Activated CD8-positive, alpha-beta T cell treated with anti-CD3 and anti-CD28 coated beads, Interleukin-2, amount 10 ng/mL, durations not matched to agents 7 days and 5 days (primary cell): ENCODE measurements at regions not wholly inside any gene's neighbourhood (a gene's known extent, or its start where the extent isn't known, plus 50 kb on each side); places are given as distances from the start of the nearest gene placed in this dataset.
"Not testable (repeated sequence)": the region's sequence is repeated elsewhere in the genome, so short reads cannot be mapped to it uniquely, and the experiment has no call there.

Experiments used
- ATAC-seq: fragments of 150-1000 bp; cut with Tn5 transposase; one replicate; pipeline ENCODE4 v1.10.0; 2021; ENCODE audit warnings: moderate library complexity
- CTCF ChIA-PET: fragments of 350-600 bp; sonication (Branson Sonifier 250); formaldehyde crosslinking; loops from one replicate; lab custom pipeline; 2021; ENCODE audit warnings: antibody characterized with exemption; lab: Charles Lee
- POLR2A ChIA-PET: fragments of 350-600 bp; sonication (Branson Sonifier 250); formaldehyde crosslinking; loops from one replicate; lab custom pipeline; 2021; ENCODE audit warnings: antibody characterized with exemption; lab: Charles Lee
- DNase-seq: peaks from one replicate; pipeline ENCODE4 v3.0.0-alpha.2; 2020
- H3K27ac Mint-ChIP-seq: one replicate; pipeline ENCODE4 v1.8.0; 2021; ENCODE audit warnings: mild to moderate bottlenecking, mixed read lengths
- H3K27me3 Mint-ChIP-seq: one replicate; pipeline ENCODE4 v1.8.0; 2021; ENCODE audit warnings: low read depth, mixed read lengths
- H3K36me3 Mint-ChIP-seq: one replicate; pipeline ENCODE4 v1.8.0; 2021; ENCODE audit warnings: low read depth, mixed read lengths
- H3K4me1 Mint-ChIP-seq: one replicate; pipeline ENCODE4 v1.8.0; 2021; ENCODE audit warnings: low read depth, mixed read lengths
- H3K4me3 Mint-ChIP-seq: one replicate; pipeline ENCODE4 v1.8.0; 2021; ENCODE audit warnings: mild to moderate bottlenecking, mixed read lengths
- H3K9me3 Mint-ChIP-seq: one replicate; pipeline ENCODE4 v1.8.0; 2022; ENCODE audit warnings: mixed read lengths; ENCODE audit not compliant: insufficient read depth

DNA sequence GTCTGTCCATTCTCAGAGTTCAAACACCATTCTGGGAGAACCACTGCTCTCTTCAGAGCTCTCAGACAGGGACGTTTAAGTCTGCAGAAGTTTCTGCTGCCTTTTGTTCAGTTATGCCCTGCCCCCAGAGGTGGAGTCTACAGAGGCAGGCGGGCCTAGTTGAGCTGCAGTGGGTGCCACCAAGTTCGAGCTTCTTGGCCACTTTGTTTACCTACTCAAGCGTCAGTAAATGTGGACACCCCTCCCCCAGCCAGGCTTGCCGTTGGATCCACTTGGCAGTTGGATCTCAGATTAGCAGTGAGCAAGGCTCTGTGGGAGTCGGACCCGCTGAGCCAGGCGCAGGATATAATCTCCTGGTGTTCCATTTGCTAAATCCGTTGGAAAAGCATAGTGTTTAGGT lies 601.5 kb downstream of the PKHD1 start:
- ATAC-seq, H3K4me1 Mint-ChIP-seq, H3K4me3 Mint-ChIP-seq, H3K36me3 Mint-ChIP-seq, H3K9me3 Mint-ChIP-seq, H3K27ac Mint-ChIP-seq, POLR2A ChIA-PET, DNase-seq, CTCF ChIA-PET, H3K27me3 Mint-ChIP-seq: not testable (repeated sequence)

DNA sequence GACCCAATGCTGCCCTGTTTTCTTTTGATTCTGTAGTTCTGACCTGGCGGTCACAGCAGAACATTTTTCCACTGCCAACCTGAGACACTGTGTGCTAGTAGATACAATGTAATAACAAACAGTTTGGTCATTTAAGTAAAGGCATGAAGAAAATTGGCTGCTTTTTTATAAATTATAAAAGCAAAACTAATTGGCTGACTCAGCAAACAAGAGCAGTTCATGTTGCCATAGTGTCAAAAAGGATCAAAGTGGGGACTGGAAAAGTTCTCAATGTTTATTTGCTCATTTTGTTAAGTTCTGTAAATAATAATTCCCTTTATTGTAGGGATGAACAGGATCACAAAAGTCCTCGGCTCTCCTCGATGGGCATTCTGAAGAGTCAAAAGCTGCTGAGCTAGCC lies 599.5 kb downstream of the PKHD1 start:
- peaks cover 6% of the 10 kb centered on the region for H3K9me3 Mint-ChIP-seq
- no peaks in the 10 kb centered on the region for H3K36me3 Mint-ChIP-seq
- ChIA-PET POLR2A (no interaction called here), CTCF (no interaction called here)
- no peaks in the 10 kb centered on the region for H3K4me1 Mint-ChIP-seq
- DNase-seq (no peak), ATAC-seq (no peak)
- H3K27me3 Mint-ChIP-seq: no peaks in the 10 kb centered on the region
- H3K4me3 Mint-ChIP-seq: no peak overlapping the region
- no peak overlapping the region for H3K27ac Mint-ChIP-seq

DNA sequence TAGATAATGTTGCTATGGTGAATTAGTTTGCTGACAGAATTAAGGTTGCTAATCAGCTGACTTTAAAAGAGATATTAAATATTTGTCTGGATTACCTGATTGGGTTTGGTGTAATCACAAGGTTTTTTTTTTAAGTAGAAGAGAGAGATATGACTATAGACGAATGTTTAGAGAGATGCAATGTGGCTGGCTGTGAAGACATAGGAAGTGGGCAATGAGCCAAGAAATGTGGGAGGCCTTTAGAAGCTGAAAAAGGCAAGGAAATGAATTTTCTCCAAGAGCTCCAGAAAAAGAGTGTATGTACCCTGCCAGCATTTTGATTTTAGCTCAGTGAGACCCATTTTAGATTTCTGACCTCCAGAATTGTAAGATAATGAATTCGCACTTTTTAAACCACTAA lies 598.3 kb downstream of the PKHD1 start:
- Mint-ChIP-seq H3K27me3 (no peaks in the 10 kb centered on the region), H3K4me1 (no peaks in the 10 kb centered on the region), H3K4me3 (no peak overlapping the region), H3K9me3 (peaks cover 7% of the 10 kb centered on the region), H3K36me3 (no peaks in the 10 kb centered on the region), H3K27ac (no peak overlapping the region)
- DNase-seq (no peak), ATAC-seq (no peak)
- CTCF ChIA-PET: no interaction called here
- POLR2A ChIA-PET: no interaction called here

DNA sequence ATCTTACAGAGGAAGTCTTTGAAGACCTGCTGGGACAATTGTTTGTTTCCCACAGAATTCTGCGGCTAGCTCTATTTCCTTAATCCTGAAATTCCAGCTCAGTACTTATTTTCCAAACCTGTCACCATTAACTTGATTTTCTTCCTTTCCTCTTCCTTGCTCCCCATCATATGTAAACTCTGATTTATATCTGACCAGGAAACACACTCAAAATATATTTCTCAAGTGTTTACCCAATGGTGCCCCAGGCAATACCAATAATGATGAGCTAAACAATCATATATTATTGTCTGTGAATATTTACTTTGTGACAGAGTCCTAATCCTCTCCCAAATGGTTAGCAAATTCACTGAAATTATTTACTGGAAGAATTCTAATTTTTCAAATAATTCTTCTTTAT lies 597.3 kb downstream of the PKHD1 start:
- no peak overlapping the region for H3K27ac Mint-ChIP-seq
- H3K4me3 Mint-ChIP-seq: no peak overlapping the region
- no peaks in the 10 kb centered on the region for H3K4me1 Mint-ChIP-seq
- ChIA-PET POLR2A (no interaction called here), CTCF (no interaction called here)
- H3K36me3 Mint-ChIP-seq: no peaks in the 10 kb centered on the region
- no peaks in the 10 kb centered on the region for H3K27me3 Mint-ChIP-seq
- ATAC-seq (no peak), DNase-seq (no peak)
- peaks cover 7% of the 10 kb centered on the region for H3K9me3 Mint-ChIP-seq

DNA sequence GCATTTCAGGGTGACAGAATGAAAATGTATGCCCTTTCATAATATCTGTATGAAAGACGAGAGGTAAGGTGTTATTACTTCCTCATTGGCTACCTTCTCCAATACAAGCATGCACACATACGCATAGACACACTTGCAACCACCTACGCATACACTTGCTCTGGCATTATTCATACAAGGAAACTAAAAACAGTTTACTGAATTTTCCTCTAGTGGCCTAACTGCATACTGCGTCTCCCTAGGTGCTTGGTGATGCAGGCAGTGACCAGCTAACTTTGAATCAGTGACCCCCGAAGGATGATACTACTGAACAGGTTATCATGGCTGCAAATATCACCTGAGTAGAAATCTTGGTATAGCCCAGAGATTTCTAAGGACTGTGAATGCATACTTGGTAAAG lies 593.1 kb downstream of the PKHD1 start:
- no peak overlapping the region for H3K27ac Mint-ChIP-seq
- no peaks in the 10 kb centered on the region for H3K27me3 Mint-ChIP-seq
- ATAC-seq (no peak), DNase-seq (no peak)
- H3K9me3 Mint-ChIP-seq: peaks cover 4% of the 10 kb centered on the region
- H3K4me1 Mint-ChIP-seq: no peaks in the 10 kb centered on the region
- ChIA-PET CTCF (no interaction called here), POLR2A (no interaction called here)
- H3K36me3 Mint-ChIP-seq: no peaks in the 10 kb centered on the region
- H3K4me3 Mint-ChIP-seq: no peak overlapping the region

DNA sequence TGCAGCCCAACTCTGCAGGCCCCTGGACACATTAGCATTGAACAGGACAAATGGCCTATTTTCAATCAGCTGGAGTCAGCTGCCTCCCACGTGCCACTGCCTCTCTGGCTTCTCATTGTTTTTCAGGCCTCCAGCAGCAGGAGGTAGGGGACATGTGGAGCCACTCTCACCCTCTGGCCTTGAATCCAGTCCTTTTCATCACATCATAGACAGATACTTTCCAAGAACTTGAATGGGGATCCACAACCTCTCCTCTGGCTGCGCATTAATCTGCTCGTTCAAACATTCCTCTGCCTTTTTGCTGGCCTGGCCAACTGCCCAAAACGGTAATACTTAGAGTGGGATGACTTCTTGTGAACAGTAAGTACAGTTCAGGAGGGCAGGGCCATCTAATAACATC lies 592.3 kb downstream of the PKHD1 start:
- ChIA-PET CTCF (no interaction called here), POLR2A (no interaction called here)
- Mint-ChIP-seq H3K27me3 (no peaks in the 10 kb centered on the region), H3K27ac (no peak overlapping the region), H3K4me3 (no peak overlapping the region), H3K36me3 (no peaks in the 10 kb centered on the region), H3K4me1 (no peaks in the 10 kb centered on the region), H3K9me3 (peaks cover 4% of the 10 kb centered on the region)
- DNase-seq (no peak), ATAC-seq (no peak)

DNA sequence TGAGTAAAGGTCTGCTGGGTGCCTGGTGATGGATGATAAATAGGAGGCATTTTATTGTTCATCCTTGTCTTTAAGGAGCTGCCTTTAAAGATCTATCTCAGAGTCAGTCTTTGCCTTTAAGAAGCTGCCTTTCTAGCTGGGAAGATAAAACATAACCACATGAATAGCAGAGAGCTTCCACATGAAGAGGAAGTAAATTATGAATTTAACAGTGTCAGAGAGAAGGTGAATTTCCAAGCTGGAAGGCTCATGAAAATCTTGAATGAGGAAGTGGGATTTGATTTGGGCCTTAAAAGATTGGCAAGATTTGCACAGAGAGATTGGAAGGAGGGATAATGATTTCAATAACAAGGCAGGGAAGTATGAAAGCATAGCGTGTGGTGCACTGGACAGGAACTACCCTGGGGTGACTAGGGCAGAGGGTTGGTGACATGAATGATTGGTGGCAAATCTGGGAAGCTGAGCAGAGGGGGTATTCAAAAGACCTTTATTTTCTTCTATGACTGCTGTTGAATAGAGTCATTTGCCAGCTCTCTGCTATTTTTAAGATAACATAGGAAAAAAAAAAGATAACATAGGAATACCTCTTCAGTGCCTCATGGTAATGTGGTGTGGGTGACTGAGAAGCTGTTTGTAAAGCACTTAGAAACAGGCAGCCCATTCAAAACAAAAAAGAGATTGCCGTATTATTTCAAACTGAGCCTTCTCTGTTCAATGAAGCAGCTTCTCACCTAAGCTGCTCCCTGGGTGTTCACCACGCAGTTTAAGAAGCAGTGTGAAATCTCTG lies 591.6 kb downstream of the PKHD1 start:
- no peaks in the 10 kb centered on the region for H3K4me1 Mint-ChIP-seq
- H3K27me3 Mint-ChIP-seq: no peaks in the 10 kb centered on the region
- DNase-seq (no peak), ATAC-seq (no peak)
- H3K9me3 Mint-ChIP-seq: peaks cover 4% of the 10 kb centered on the region
- H3K36me3 Mint-ChIP-seq: no peaks in the 10 kb centered on the region
- ChIA-PET POLR2A (no interaction called here), CTCF (no interaction called here)
- no peak overlapping the region for H3K4me3 Mint-ChIP-seq
- H3K27ac Mint-ChIP-seq: no peak overlapping the region

DNA sequence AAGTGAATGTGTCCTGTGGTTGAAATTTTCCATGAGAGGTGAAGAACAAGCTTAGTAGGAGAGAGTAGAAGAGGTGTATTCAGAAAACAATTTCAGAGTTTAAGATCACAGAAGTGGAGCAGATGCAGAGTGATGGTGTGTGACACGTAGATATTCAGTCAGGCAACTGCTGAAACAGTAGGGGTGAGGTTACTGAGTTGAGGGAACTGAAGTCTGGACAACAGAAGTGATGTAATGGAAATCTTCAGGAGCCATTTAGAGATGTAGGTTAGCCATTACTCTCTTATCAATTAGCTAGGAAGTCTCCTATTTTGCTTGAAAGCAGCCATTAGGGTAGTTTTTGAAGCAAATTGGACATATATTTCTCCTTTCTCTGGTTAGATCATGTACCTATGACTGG lies 584.4 kb downstream of the PKHD1 start:
- Mint-ChIP-seq H3K4me3 (no peak overlapping the region), H3K27ac (no peak overlapping the region), H3K36me3 (no peaks in the 10 kb centered on the region), H3K9me3 (no peaks in the 10 kb centered on the region), H3K27me3 (no peaks in the 10 kb centered on the region), H3K4me1 (no peaks in the 10 kb centered on the region)
- ChIA-PET CTCF (no interaction called here), POLR2A (no interaction called here)
- no peak for ATAC-seq
- DNase-seq: no peak

DNA sequence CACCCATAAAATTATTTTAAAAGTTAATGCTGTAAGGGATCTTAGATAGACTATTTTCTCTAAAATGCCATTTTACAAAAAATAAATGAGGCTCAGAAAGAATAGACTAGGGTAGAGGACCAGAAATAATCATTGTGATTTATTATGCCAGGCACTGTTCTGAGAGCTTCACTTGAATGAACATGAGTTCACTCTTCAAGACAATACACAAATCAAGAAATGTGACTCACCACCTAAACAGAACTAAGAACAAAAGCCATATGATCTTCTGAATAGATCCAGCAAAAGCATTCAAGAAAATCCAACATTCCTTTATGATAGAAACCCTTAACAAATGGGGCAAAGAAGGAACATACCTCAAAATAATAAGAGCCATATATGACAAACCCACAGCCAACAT lies 582.0 kb downstream of the PKHD1 start:
- no peaks in the 10 kb centered on the region for H3K9me3 Mint-ChIP-seq
- ChIA-PET POLR2A (no interaction called here), CTCF (no interaction called here)
- H3K27ac Mint-ChIP-seq: no peak overlapping the region
- no peaks in the 10 kb centered on the region for H3K4me1 Mint-ChIP-seq
- no peak for DNase-seq
- no peaks in the 10 kb centered on the region for H3K36me3 Mint-ChIP-seq
- no peak overlapping the region for H3K4me3 Mint-ChIP-seq
- H3K27me3 Mint-ChIP-seq: no peaks in the 10 kb centered on the region
- ATAC-seq: no peak

DNA sequence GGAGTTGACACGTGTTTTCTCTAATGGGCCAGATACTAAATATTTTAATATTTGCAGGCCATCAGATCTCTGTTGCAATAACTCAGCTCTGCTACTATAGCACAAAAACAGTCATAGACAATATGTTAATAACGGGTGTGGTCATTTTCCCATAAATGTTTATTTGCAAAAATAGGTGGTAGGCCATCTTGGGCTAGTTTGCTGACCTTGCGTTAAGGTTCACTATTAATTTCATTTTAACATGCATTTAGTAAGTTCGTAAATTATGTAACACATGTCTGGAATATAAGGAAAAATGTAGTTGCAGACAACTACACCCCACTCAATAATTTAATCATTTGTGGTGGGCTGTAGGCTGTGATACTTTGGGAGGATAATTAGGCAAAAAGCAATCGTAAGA lies 577.8 kb downstream of the PKHD1 start:
- ATAC-seq (no peak), DNase-seq (no peak)
- H3K4me1 Mint-ChIP-seq: no peaks in the 10 kb centered on the region
- CTCF ChIA-PET: no interaction called here
- no peak overlapping the region for H3K27ac Mint-ChIP-seq
- no peaks in the 10 kb centered on the region for H3K9me3 Mint-ChIP-seq
- H3K36me3 Mint-ChIP-seq: no peaks in the 10 kb centered on the region
- POLR2A ChIA-PET: no interaction called here
- no peak overlapping the region for H3K4me3 Mint-ChIP-seq
- H3K27me3 Mint-ChIP-seq: no peaks in the 10 kb centered on the region

DNA sequence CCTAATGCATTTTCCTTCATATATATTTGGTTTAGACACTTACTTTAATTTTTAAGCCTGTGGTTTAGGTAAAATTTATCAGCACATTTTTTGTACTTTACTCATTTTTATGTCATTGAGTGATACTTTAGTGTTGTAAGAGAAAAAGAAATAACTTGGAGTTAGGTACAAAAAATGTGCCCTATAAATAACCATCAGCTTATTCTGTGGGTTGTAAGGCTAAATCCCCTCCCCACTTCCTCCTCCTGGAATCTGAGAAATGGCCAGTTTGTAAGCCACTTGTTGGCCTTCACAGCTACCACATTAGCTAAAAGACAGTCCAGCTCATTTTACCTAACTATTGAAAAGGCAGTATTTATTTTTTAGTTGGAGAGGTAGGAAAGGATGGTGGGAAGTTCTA lies 576.3 kb downstream of the PKHD1 start:
- no peaks in the 10 kb centered on the region for H3K36me3 Mint-ChIP-seq
- ChIA-PET POLR2A (no interaction called here), CTCF (no interaction called here)
- H3K9me3 Mint-ChIP-seq: no peaks in the 10 kb centered on the region
- DNase-seq (no peak), ATAC-seq (no peak)
- H3K27me3 Mint-ChIP-seq: no peaks in the 10 kb centered on the region
- no peak overlapping the region for H3K27ac Mint-ChIP-seq
- H3K4me3 Mint-ChIP-seq: no peak overlapping the region
- H3K4me1 Mint-ChIP-seq: no peaks in the 10 kb centered on the region

DNA sequence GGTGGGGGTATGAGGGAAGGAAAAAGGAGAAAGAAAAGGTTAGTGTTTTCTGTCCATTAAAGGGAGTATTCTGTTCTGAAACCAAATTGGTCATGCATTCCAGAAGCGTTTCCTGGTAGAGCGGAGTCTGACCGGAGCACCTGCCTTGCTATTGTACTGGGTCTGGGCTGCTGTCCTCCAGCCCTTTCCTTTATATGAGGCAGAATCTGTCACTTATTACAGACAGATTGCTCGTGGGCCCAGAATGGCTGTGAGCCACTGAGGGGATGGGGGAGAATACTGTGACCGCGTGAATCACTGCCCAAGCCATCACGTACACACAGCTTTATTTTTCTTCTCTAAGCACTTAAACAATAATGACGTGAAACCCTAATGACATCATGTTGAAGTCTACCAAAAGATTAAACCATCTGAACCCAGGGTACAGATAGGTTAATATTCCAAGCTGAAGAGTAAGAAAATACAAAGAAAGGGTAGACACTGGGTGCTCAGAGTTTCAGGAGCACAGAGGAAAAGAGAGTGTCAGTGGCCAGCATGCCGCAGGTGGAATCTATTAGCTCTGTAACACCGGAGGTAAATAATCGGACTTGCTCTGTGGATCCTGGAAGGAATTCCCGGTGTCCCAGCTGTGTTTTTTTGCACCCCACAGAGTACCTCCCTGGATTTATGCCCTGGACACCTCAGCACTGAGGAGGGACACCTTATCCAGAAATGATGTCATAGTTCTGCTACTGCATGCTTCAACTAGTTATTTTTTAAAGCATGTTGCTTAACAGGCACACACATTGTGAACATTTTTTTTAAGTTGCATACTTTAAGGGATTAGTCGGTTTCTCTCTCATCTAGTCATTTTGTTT lies 573.3 kb downstream of the PKHD1 start:
- POLR2A ChIA-PET: no interaction called here
- no peaks in the 10 kb centered on the region for H3K4me1 Mint-ChIP-seq
- CTCF ChIA-PET: no interaction called here

More for the DNA sequence above, 573.3 kb downstream of the PKHD1 start:
- Mint-ChIP-seq H3K27me3 (no peaks in the 10 kb centered on the region), H3K27ac (no peak overlapping the region), H3K9me3 (no peaks in the 10 kb centered on the region), H3K4me3 (no peak overlapping the region), H3K36me3 (no peaks in the 10 kb centered on the region)
- ATAC-seq (no peak), DNase-seq (no peak)
